ENCODE measurements at regions not wholly inside any gene's neighbourhood (a gene's known extent, or its start where the extent isn't known, plus 50 kb on each side); places are given as distances from the start of the nearest gene placed in this dataset.

GRCh38 chr13:20344836-20345490 lies 112.8 kb upstream of the GJB6 start:
- Histone ChIP-seq H3K36me3 (ENCODE audit: control insufficient read depth in 2 of 2, insufficient read depth in 2 of 2, low read length in 1 of 2) (no peaks in the 10 kb centered on the region), H3K27ac (ENCODE audit: control insufficient read depth, insufficient read depth) (no peak overlapping the region), H3K27me3 (replicated peaks in 1 of 2; ENCODE audit: control insufficient read depth in 2 of 2, insufficient read depth in 2 of 2, low read length in 1 of 2) (no peaks in the 10 kb centered on the region), H3K4me2 (ENCODE audit: control insufficient read depth, insufficient read depth) (no peak overlapping the region), H3K4me3 (no peak overlapping the region), H3K4me1 (ENCODE audit: control insufficient read depth, insufficient read depth, low read length) (no peaks in the 10 kb centered on the region), H3K79me2 (ENCODE audit: control insufficient read depth, insufficient read depth, low read length) (no peaks in the 10 kb centered on the region), H3K9ac (ENCODE audit: control insufficient read depth, insufficient read depth, low read length) (no peak overlapping the region), H4K20me1 (ENCODE audit: control insufficient read depth, insufficient read depth) (no peaks in the 10 kb centered on the region), H3K9me3 (replicated peaks; ENCODE audit: control insufficient read depth, insufficient read depth, low read length) (no peaks in the 10 kb centered on the region), H2AFZ (ENCODE audit: control insufficient read depth, low read depth, low read length) (no peak overlapping the region)
- DNase-seq (ENCODE audit: low read depth, low spot score) (no peak), FAIRE-seq (no peak), ATAC-seq (no peak)
- TF ChIP-seq NR2C1 (IDR thresholded peaks at IDR 0.05) (no peak), LARP7 (IDR thresholded peaks at IDR 0.05) (no peak)
- TF ChIP-seq, protein P1, sequence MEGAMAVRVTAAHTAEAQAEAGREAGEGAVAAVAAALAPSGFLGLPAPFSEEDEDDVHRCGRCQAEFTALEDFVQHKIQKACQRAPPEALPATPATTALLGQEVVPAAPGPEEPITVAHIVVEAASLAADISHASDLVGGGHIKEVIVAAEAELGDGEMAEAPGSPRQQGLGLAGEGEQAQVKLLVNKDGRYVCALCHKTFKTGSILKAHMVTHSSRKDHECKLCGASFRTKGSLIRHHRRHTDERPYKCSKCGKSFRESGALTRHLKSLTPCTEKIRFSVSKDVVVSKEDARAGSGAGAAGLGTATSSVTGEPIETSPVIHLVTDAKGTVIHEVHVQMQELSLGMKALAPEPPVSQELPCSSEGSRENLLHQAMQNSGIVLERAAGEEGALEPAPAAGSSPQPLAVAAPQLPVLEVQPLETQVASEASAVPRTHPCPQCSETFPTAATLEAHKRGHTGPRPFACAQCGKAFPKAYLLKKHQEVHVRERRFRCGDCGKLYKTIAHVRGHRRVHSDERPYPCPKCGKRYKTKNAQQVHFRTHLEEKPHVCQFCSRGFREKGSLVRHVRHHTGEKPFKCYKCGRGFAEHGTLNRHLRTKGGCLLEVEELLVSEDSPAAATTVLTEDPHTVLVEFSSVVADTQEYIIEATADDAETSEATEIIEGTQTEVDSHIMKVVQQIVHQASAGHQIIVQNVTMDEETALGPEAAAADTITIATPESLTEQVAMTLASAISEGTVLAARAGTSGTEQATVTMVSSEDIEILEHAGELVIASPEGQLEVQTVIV (IDR thresholded peaks at IDR 0.05; ENCODE audit: borderline replicate concordance, partially characterized antibody), result no peak
- intact Hi-C loops (cut with micrococcal nuclease; ENCODE audit: unreplicated experiment) (no loop called here), in situ Hi-C loops (cut with MboI) (no loop called here)
- ChIA-PET CTCF (interaction anchor here (1.5 kb wide), 1 partner anchor 67 kb away, joined by 3 read pairs; no protein-coding TSS in a partner anchor), RAD21 (ENCODE audit: unreplicated experiment) (no interaction called here), POLR2A (no interaction called here), SMC1A (ENCODE audit: uncharacterized antibody, unreplicated experiment) (no interaction called here)
- 83% methylated on average over 10 of the region's 10 CpGs for WGBS (ENCODE audit: insufficient coverage, insufficient replicate concordance, low lambda C conversion rate, missing lambda C conversion rate)
- no TSS peak for BruUV-seq (replicated peaks)

DNA sequence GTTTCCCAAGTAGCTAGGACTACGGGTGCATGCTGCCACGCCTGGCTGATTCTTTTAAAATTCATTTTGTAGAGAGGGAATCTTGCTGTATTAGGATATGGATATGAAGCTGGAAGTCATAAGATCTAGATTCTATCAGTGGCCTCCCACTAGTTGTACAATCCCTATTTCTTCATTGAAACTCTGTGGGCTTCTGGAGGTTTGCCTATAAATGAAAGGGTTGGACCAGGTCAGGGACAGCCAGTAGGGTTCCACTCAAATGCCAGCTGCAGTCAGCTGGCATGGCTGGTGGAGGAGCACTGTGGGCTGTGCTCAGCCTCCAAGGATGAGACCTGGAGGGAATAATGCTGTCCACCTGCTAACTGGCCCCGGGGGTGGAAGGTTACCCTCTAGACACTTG lies 110.2 kb upstream of the GJB6 start:
- H3K36me3 ChIP-seq (ENCODE audit: control insufficient read depth in 2 of 2, insufficient read depth in 2 of 2, low read length in 1 of 2), result no peaks in the 10 kb centered on the region
- SMC1A ChIA-PET (ENCODE audit: uncharacterized antibody, unreplicated experiment), result no interaction called here
- no peak overlapping the region for H2AFZ ChIP-seq (ENCODE audit: control insufficient read depth, low read depth, low read length)
- POLR2A ChIA-PET, result no interaction called here
- no peak overlapping the region for H3K9ac ChIP-seq (ENCODE audit: control insufficient read depth, insufficient read depth, low read length)
- H3K79me2 ChIP-seq (ENCODE audit: control insufficient read depth, insufficient read depth, low read length), result no peaks in the 10 kb centered on the region
- RAD21 ChIA-PET (ENCODE audit: unreplicated experiment), result no interaction called here
- H3K9me3 ChIP-seq (replicated peaks; ENCODE audit: control insufficient read depth, insufficient read depth, low read length), result no peaks in the 10 kb centered on the region
- TF ChIP-seq HDGF (IDR thresholded peaks at IDR 0.05), result no peak
- TF ChIP-seq LARP7 (IDR thresholded peaks at IDR 0.05), result no peak
- no peak for TF ChIP-seq ASH2L (IDR thresholded peaks at IDR 0.05; ENCODE audit: borderline replicate concordance, low read depth)
- no peak for TF ChIP-seq PAX5 (IDR thresholded peaks at IDR 0.05; ENCODE audit: borderline replicate concordance, low read depth, low read length)
- no peak for TF ChIP-seq RELA (IDR thresholded peaks at IDR 0.05; ENCODE audit: borderline replicate concordance, partially characterized antibody)
- no peak for TF ChIP-seq ZNF592 (IDR thresholded peaks at IDR 0.05)
- TF ChIP-seq ZNF24 (IDR thresholded peaks at IDR 0.05), result no peak
- TF ChIP-seq RFX5 (IDR thresholded peaks at IDR 0.05; ENCODE audit: low read depth, low read length), result no peak
- TF ChIP-seq JUNB (IDR thresholded peaks at IDR 0.05), result no peak
- no peak for TF ChIP-seq RAD21 (IDR thresholded peaks at IDR 0.05; ENCODE audit: insufficient read depth, low read depth, low read length)
- no peaks in the 10 kb centered on the region for H3K4me1 ChIP-seq (ENCODE audit: control insufficient read depth, insufficient read depth, low read length)
- in situ Hi-C loops (cut with MboI), result no loop called here
- no peak overlapping the region for H3K27ac ChIP-seq (ENCODE audit: control insufficient read depth, insufficient read depth)
- intact Hi-C loops (cut with micrococcal nuclease; ENCODE audit: unreplicated experiment), result no loop called here
- no peak for DNase-seq (ENCODE audit: low read depth, low spot score)
- no TSS peak for BruUV-seq (replicated peaks)
- no peaks in the 10 kb centered on the region for H3K27me3 ChIP-seq (replicated peaks in 1 of 2; ENCODE audit: control insufficient read depth in 2 of 2, insufficient read depth in 2 of 2, low read length in 1 of 2)
- FAIRE-seq, result no peak
- CTCF ChIA-PET, result no interaction called here
- no peaks in the 10 kb centered on the region for H4K20me1 ChIP-seq (ENCODE audit: control insufficient read depth, insufficient read depth)
- H3K4me2 ChIP-seq (ENCODE audit: control insufficient read depth, insufficient read depth), result no peak overlapping the region
- WGBS (ENCODE audit: insufficient coverage, insufficient replicate concordance, low lambda C conversion rate, missing lambda C conversion rate), result 65% methylated on average over 3 of the region's 3 CpGs
- no peak for ATAC-seq
- no peak overlapping the region for H3K4me3 ChIP-seq
